ENCODE measurements at regions not wholly inside any gene's neighbourhood (a gene's known extent, or its start where the extent isn't known, plus 50 kb on each side); places are given as distances from the start of the nearest gene placed in this dataset.

GRCh38 chr4:44869222-44869882 is 143.0 kb upstream of the GNPDA2 start:
- no peak overlapping the region for H3K4me3 Mint-ChIP-seq
- no peak overlapping the region for H3K27ac Mint-ChIP-seq
- ATAC-seq (ENCODE audit: low read depth in 2 of 2) = no peak
- Histone ChIP-seq H3K27ac (ENCODE audit: insufficient read depth, low read length, poor library complexity, severe bottlenecking) (no peak overlapping the region), H3K36me3 (ENCODE audit: control insufficient read depth, insufficient read depth, low read length) (no peaks in the 10 kb centered on the region), H3K4me1 (ENCODE audit: control insufficient read depth, insufficient read depth, low read length, poor library complexity, severe bottlenecking) (no peaks in the 10 kb centered on the region), H3K4me3 (ENCODE audit: low read depth, low read length) (no peak overlapping the region), H3K9me3 (ENCODE audit: control insufficient read depth in 2 of 2, low read length in 2 of 2) (no peaks in the 10 kb centered on the region), H3K27me3 (ENCODE audit: control insufficient read depth, insufficient read depth, low read length) (no peaks in the 10 kb centered on the region)
- H3K27me3 Mint-ChIP-seq = no peaks in the 10 kb centered on the region
- peaks cover 0 to 5% (median 3%) of the 10 kb centered on the region in 7 donors for H3K9me3 Mint-ChIP-seq
- DNase-seq = no peak
- no peaks in the 10 kb centered on the region for H3K36me3 Mint-ChIP-seq
- H3K4me1 Mint-ChIP-seq = no peaks in the 10 kb centered on the region

- Histone ChIP-seq H3K27me3 (ENCODE audit: control insufficient read depth, insufficient read depth, low read length) (no peaks in the 10 kb centered on the region), H3K9me3 (ENCODE audit: control insufficient read depth in 2 of 2, low read length in 2 of 2) (no peaks in the 10 kb centered on the region), H3K4me1 (ENCODE audit: control insufficient read depth, insufficient read depth, low read length, poor library complexity, severe bottlenecking) (no peaks in the 10 kb centered on the region), H3K36me3 (ENCODE audit: control insufficient read depth, insufficient read depth, low read length) (no peaks in the 10 kb centered on the region), H3K27ac (ENCODE audit: insufficient read depth, low read length, poor library complexity, severe bottlenecking) (no peak overlapping the region), H3K4me3 (ENCODE audit: low read depth, low read length) (no peak overlapping the region)
- DNase-seq (no peak), ATAC-seq (ENCODE audit: low read depth in 2 of 2) (no peak)
- Mint-ChIP-seq H3K4me3 (no peak overlapping the region), H3K27ac (no peak overlapping the region), H3K9me3 (peaks cover 0 to 5% (median 2%) of the 10 kb centered on the region in 7 donors), H3K27me3 (no peaks in the 10 kb centered on the region), H3K36me3 (no peaks in the 10 kb centered on the region), H3K4me1 (no peaks in the 10 kb centered on the region)
Observed at GRCh38 chr4:44861756-44862155, 135.4 kb upstream of the GNPDA2 start.

GRCh38 chr4:44859477-44859876 is 133.1 kb upstream of the GNPDA2 start:
- Mint-ChIP-seq H3K9me3 (peaks cover 0 to 4% (median 3%) of the 10 kb centered on the region in 7 donors), H3K27me3 (no peaks in the 10 kb centered on the region), H3K4me1 (no peaks in the 10 kb centered on the region), H3K4me3 (no peak overlapping the region), H3K27ac (no peak overlapping the region), H3K36me3 (no peaks in the 10 kb centered on the region)
- no peaks in the 10 kb centered on the region for H3K4me1 ChIP-seq (ENCODE audit: control insufficient read depth, insufficient read depth, low read length, poor library complexity, severe bottlenecking)
- ATAC-seq (ENCODE audit: low read depth in 2 of 2) = no peak
- no peaks in the 10 kb centered on the region for H3K36me3 ChIP-seq (ENCODE audit: control insufficient read depth, insufficient read depth, low read length)
- no peaks in the 10 kb centered on the region for H3K27me3 ChIP-seq (ENCODE audit: control insufficient read depth, insufficient read depth, low read length)
- DNase-seq = no peak
- no peak overlapping the region for H3K27ac ChIP-seq (ENCODE audit: insufficient read depth, low read length, poor library complexity, severe bottlenecking)
- no peak overlapping the region for H3K4me3 ChIP-seq (ENCODE audit: low read depth, low read length)
- no peaks in the 10 kb centered on the region for H3K9me3 ChIP-seq (ENCODE audit: control insufficient read depth in 2 of 2, low read length in 2 of 2)

GRCh38 chr4:44848466-44848865 is 122.1 kb upstream of the GNPDA2 start:
- no peaks in the 10 kb centered on the region for H3K4me1 Mint-ChIP-seq

GRCh38 chr4:44845993-44846392 is 119.6 kb upstream of the GNPDA2 start:
- no peak overlapping the region for H3K27ac ChIP-seq (ENCODE audit: insufficient read depth, low read length, poor library complexity, severe bottlenecking)
- H3K4me1 ChIP-seq (ENCODE audit: control insufficient read depth, insufficient read depth, low read length, poor library complexity, severe bottlenecking) = no peaks in the 10 kb centered on the region
- no peaks in the 10 kb centered on the region for H3K36me3 Mint-ChIP-seq
- H3K27ac Mint-ChIP-seq = no peak overlapping the region
- ATAC-seq (ENCODE audit: low read depth in 2 of 2) (no peak), DNase-seq (no peak)
- H3K27me3 ChIP-seq (ENCODE audit: control insufficient read depth, insufficient read depth, low read length) = no peaks in the 10 kb centered on the region
- no peak overlapping the region for H3K4me3 Mint-ChIP-seq
- H3K27me3 Mint-ChIP-seq = no peaks in the 10 kb centered on the region
- H3K36me3 ChIP-seq (ENCODE audit: control insufficient read depth, insufficient read depth, low read length) = no peaks in the 10 kb centered on the region
- no peaks in the 10 kb centered on the region for H3K4me1 Mint-ChIP-seq
- no peaks in the 10 kb centered on the region for H3K9me3 ChIP-seq (ENCODE audit: control insufficient read depth in 2 of 2, low read length in 2 of 2)
- H3K4me3 ChIP-seq (ENCODE audit: low read depth, low read length) = no peak overlapping the region
- peaks cover 0 to 7% (median 2%) of the 10 kb centered on the region in 7 donors for H3K9me3 Mint-ChIP-seq

More at GRCh38 chr4:44848466-44848865, 122.1 kb upstream of the GNPDA2 start:
- no peaks in the 10 kb centered on the region for H3K36me3 Mint-ChIP-seq
- DNase-seq (no peak), ATAC-seq (ENCODE audit: low read depth in 2 of 2) (no peak)
- H3K4me1 ChIP-seq (ENCODE audit: control insufficient read depth, insufficient read depth, low read length, poor library complexity, severe bottlenecking) = no peaks in the 10 kb centered on the region
- H3K27ac Mint-ChIP-seq = no peak overlapping the region
- no peaks in the 10 kb centered on the region for H3K27me3 ChIP-seq (ENCODE audit: control insufficient read depth, insufficient read depth, low read length)
- no peaks in the 10 kb centered on the region for H3K9me3 ChIP-seq (ENCODE audit: control insufficient read depth in 2 of 2, low read length in 2 of 2)
- no peak overlapping the region for H3K4me3 ChIP-seq (ENCODE audit: low read depth, low read length)
- no peak overlapping the region for H3K27ac ChIP-seq (ENCODE audit: insufficient read depth, low read length, poor library complexity, severe bottlenecking)
- no peaks in the 10 kb centered on the region for H3K27me3 Mint-ChIP-seq
- no peaks in the 10 kb centered on the region for H3K36me3 ChIP-seq (ENCODE audit: control insufficient read depth, insufficient read depth, low read length)
- no peak overlapping the region for H3K4me3 Mint-ChIP-seq
- H3K9me3 Mint-ChIP-seq = peaks cover 0 to 14% (median 7%) of the 10 kb centered on the region in 7 donors

GRCh38 chr4:44845309-44845708 is 119.0 kb upstream of the GNPDA2 start:
- peaks cover 0 to 7% (median 2%) of the 10 kb centered on the region in 7 donors for H3K9me3 Mint-ChIP-seq

GRCh38 chr4:44842531-44842930 is 116.2 kb upstream of the GNPDA2 start:
- H3K9me3 ChIP-seq (ENCODE audit: control insufficient read depth in 2 of 2, low read length in 2 of 2) = no peaks in the 10 kb centered on the region
- ATAC-seq (ENCODE audit: low read depth in 2 of 2) = no peak
- peaks cover 0 to 4% (median 0%) of the 10 kb centered on the region in 7 donors for H3K9me3 Mint-ChIP-seq
- no peaks in the 10 kb centered on the region for H3K4me1 Mint-ChIP-seq
- DNase-seq = no peak
- no peaks in the 10 kb centered on the region for H3K36me3 ChIP-seq (ENCODE audit: control insufficient read depth, insufficient read depth, low read length)
- no peaks in the 10 kb centered on the region for H3K36me3 Mint-ChIP-seq
- H3K27me3 Mint-ChIP-seq = no peaks in the 10 kb centered on the region
- H3K27ac Mint-ChIP-seq = no peak overlapping the region
- no peak overlapping the region for H3K27ac ChIP-seq (ENCODE audit: insufficient read depth, low read length, poor library complexity, severe bottlenecking)
- no peak overlapping the region for H3K4me3 Mint-ChIP-seq
- H3K4me1 ChIP-seq (ENCODE audit: control insufficient read depth, insufficient read depth, low read length, poor library complexity, severe bottlenecking) = no peaks in the 10 kb centered on the region
- H3K27me3 ChIP-seq (ENCODE audit: control insufficient read depth, insufficient read depth, low read length) = no peaks in the 10 kb centered on the region
- no peak overlapping the region for H3K4me3 ChIP-seq (ENCODE audit: low read depth, low read length)

More at GRCh38 chr4:44845309-44845708, 119.0 kb upstream of the GNPDA2 start:
- no peak overlapping the region for H3K27ac ChIP-seq (ENCODE audit: insufficient read depth, low read length, poor library complexity, severe bottlenecking)
- H3K9me3 ChIP-seq (ENCODE audit: control insufficient read depth in 2 of 2, low read length in 2 of 2) = no peaks in the 10 kb centered on the region
- H3K36me3 ChIP-seq (ENCODE audit: control insufficient read depth, insufficient read depth, low read length) = no peaks in the 10 kb centered on the region
- Mint-ChIP-seq H3K36me3 (no peaks in the 10 kb centered on the region), H3K27me3 (no peaks in the 10 kb centered on the region), H3K4me3 (no peak overlapping the region), H3K27ac (no peak overlapping the region), H3K4me1 (no peaks in the 10 kb centered on the region)
- H3K4me1 ChIP-seq (ENCODE audit: control insufficient read depth, insufficient read depth, low read length, poor library complexity, severe bottlenecking) = no peaks in the 10 kb centered on the region
- no peaks in the 10 kb centered on the region for H3K27me3 ChIP-seq (ENCODE audit: control insufficient read depth, insufficient read depth, low read length)
- DNase-seq (no peak), ATAC-seq (ENCODE audit: low read depth in 2 of 2) (no peak)
- no peak overlapping the region for H3K4me3 ChIP-seq (ENCODE audit: low read depth, low read length)

- no peak for ATAC-seq (ENCODE audit: low read depth in 2 of 2)
- H3K36me3 Mint-ChIP-seq = no peaks in the 10 kb centered on the region
- no peaks in the 10 kb centered on the region for H3K9me3 ChIP-seq (ENCODE audit: control insufficient read depth in 2 of 2, low read length in 2 of 2)
- no peak for DNase-seq
- H3K4me3 Mint-ChIP-seq = no peak overlapping the region
- H3K4me1 Mint-ChIP-seq = no peaks in the 10 kb centered on the region
- no peaks in the 10 kb centered on the region for H3K36me3 ChIP-seq (ENCODE audit: control insufficient read depth, insufficient read depth, low read length)
- H3K27ac ChIP-seq (ENCODE audit: insufficient read depth, low read length, poor library complexity, severe bottlenecking) = no peak overlapping the region
- H3K27me3 Mint-ChIP-seq = no peaks in the 10 kb centered on the region
- no peak overlapping the region for H3K4me3 ChIP-seq (ENCODE audit: low read depth, low read length)
- no peaks in the 10 kb centered on the region for H3K4me1 ChIP-seq (ENCODE audit: control insufficient read depth, insufficient read depth, low read length, poor library complexity, severe bottlenecking)
- H3K27ac Mint-ChIP-seq = no peak overlapping the region
- peaks cover 0 to 7% (median 1%) of the 10 kb centered on the region in 7 donors for H3K9me3 Mint-ChIP-seq
- no peaks in the 10 kb centered on the region for H3K27me3 ChIP-seq (ENCODE audit: control insufficient read depth, insufficient read depth, low read length)
Observed at GRCh38 chr4:44817930-44818329, 91.6 kb upstream of the GNPDA2 start.

Measured in CD4-positive, CD25-positive, alpha-beta regulatory T cell (primary cell).